DMS79 treated with DMSO at 0.1 percent for 48 hours (cell line): ENCODE measurements at regions not wholly inside any gene's neighbourhood (a gene's known extent, or its start where the extent isn't known, plus 50 kb on each side); places are given as distances from the start of the nearest gene placed in this dataset.
"Not testable (repeated sequence)": the region's sequence is repeated elsewhere in the genome, so short reads cannot be mapped to it uniquely, and the experiment has no call there.

Source experiments
- DNase-seq: peaks from one replicate; lab custom pipeline; 2025; lab: John Stamatoyannopoulos, UW

- DNase-seq, result no peak
These were observed 59.0 kb downstream of the FASLG start for GRCh38 chr1:172717722-172718465.

- DNase-seq, result no peak
These were observed 60.2 kb downstream of the FASLG start for GRCh38 chr1:172719066-172719627.

GRCh38 chr1:172719694-172720138, 60.8 kb downstream of the FASLG start:
- DNase-seq, result no peak

GRCh38 chr1:172720339-172720738, 61.4 kb downstream of the FASLG start:
- no peak for DNase-seq

GRCh38 chr1:172723251-172723650, 64.3 kb downstream of the FASLG start:
- DNase-seq, result no peak

- no peak for DNase-seq
These were observed 65.3 kb downstream of the FASLG start for GRCh38 chr1:172724232-172724631.

- no peak for DNase-seq
These were observed 66.1 kb downstream of the FASLG start for GRCh38 chr1:172724765-172725613.

GRCh38 chr1:172726740-172727139, 67.8 kb downstream of the FASLG start:
- no peak for DNase-seq

- no peak for DNase-seq
These were observed 68.5 kb downstream of the FASLG start for GRCh38 chr1:172727275-172727857.

GRCh38 chr1:172727956-172728603, 69.2 kb downstream of the FASLG start:
- no peak for DNase-seq

GRCh38 chr1:172728705-172729104, 69.8 kb downstream of the FASLG start:
- not testable (repeated sequence) for DNase-seq

GRCh38 chr1:172732427-172732826, 73.5 kb downstream of the FASLG start:
- no peak for DNase-seq

GRCh38 chr1:172733815-172734214, 74.9 kb downstream of the FASLG start:
- DNase-seq, result no peak

- DNase-seq, result no peak
These were observed 79.5 kb downstream of the FASLG start for GRCh38 chr1:172738389-172738788.

GRCh38 chr1:172742599-172743500, 83.9 kb downstream of the FASLG start:
- DNase-seq, result peak; percentile 18

GRCh38 chr1:172745014-172745413, 86.1 kb downstream of the FASLG start:
- DNase-seq, result no peak

GRCh38 chr1:172746091-172746949, 87.4 kb downstream of the FASLG start:
- DNase-seq, result no peak

- DNase-seq, result no peak
These were observed 89.3 kb downstream of the FASLG start for GRCh38 chr1:172748201-172748600.

- no peak for DNase-seq
These were observed 92.8 kb downstream of the FASLG start for GRCh38 chr1:172751683-172752082.

GRCh38 chr1:172753964-172754363, 95.1 kb downstream of the FASLG start:
- no peak for DNase-seq
